ENCODE measurements at regions not wholly inside any gene's neighbourhood (a gene's known extent, or its start where the extent isn't known, plus 50 kb on each side); places are given as distances from the start of the nearest gene placed in this dataset.

- ChIA-PET POLR2A (no interaction called here), CTCF (no interaction called here), RAD21 (ENCODE audit: low non-redundant PET in 1 of 2, low total read pairs in 2 of 2, uncharacterized antibody in 2 of 2, unreplicated experiment in 2 of 2) (no interaction called here)
- no peaks in the 10 kb centered on the region for H4K20me1 ChIP-seq (ENCODE audit: insufficient read depth)
- H3K36me3 ChIP-seq (ENCODE audit: control insufficient read depth in 1 of 2, insufficient read depth in 2 of 2, low read length in 2 of 2) = no peaks in the 10 kb centered on the region
- no peak overlapping the region for H3K9ac ChIP-seq (ENCODE audit: low read length)
- H3K9me3 ChIP-seq (ENCODE audit: control insufficient read depth in 1 of 2, insufficient read depth in 1 of 2, low read depth in 1 of 2, low read length in 2 of 2) = peaks cover 0 to 3% of the 10 kb centered on the region in 2 experiments; a peak in 1 of 4 replicates
- no TSS peak for BruUV-seq (replicated peaks)
- H3K9me2 ChIP-seq (ENCODE audit: insufficient read depth) = no peaks in the 10 kb centered on the region
- TF ChIP-seq ZNF274 (IDR thresholded peaks at IDR 0.05; ENCODE audit: low read depth, low read length) (no peak), SRF (IDR thresholded peaks at IDR 0.05; ENCODE audit: low read depth) (no peak), YY1 (IDR thresholded peaks at IDR 0.05; ENCODE audit: extremely low read depth, insufficient replicate concordance, low read depth, low read length) (no peak), POLR2AphosphoS5 (IDR thresholded peaks at IDR 0.05; ENCODE audit: low read depth, low read length) (no peak), RAD21 (IDR thresholded peaks at IDR 0.05; ENCODE audit: low read depth) (no peak), FOSL1 (IDR thresholded peaks at IDR 0.05; ENCODE audit: low read depth) (no peak), EZH2phosphoT487 (IDR thresholded peaks at IDR 0.05; ENCODE audit: borderline replicate concordance) (no peak), POLR2A (IDR thresholded peaks at IDR 0.05; ENCODE audit: borderline replicate concordance, extremely low read depth, insufficient read depth, insufficient read length) (no peak), CBX3 (IDR thresholded peaks at IDR 0.05; ENCODE audit: low read depth) (no peak)
- TF ChIP-seq, protein P1, sequence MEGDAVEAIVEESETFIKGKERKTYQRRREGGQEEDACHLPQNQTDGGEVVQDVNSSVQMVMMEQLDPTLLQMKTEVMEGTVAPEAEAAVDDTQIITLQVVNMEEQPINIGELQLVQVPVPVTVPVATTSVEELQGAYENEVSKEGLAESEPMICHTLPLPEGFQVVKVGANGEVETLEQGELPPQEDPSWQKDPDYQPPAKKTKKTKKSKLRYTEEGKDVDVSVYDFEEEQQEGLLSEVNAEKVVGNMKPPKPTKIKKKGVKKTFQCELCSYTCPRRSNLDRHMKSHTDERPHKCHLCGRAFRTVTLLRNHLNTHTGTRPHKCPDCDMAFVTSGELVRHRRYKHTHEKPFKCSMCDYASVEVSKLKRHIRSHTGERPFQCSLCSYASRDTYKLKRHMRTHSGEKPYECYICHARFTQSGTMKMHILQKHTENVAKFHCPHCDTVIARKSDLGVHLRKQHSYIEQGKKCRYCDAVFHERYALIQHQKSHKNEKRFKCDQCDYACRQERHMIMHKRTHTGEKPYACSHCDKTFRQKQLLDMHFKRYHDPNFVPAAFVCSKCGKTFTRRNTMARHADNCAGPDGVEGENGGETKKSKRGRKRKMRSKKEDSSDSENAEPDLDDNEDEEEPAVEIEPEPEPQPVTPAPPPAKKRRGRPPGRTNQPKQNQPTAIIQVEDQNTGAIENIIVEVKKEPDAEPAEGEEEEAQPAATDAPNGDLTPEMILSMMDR (IDR thresholded peaks at IDR 0.05 in 2 of 3, conservative IDR thresholded peaks at IDR 0.05 in 1 of 3; ENCODE audit: borderline replicate concordance in 1 of 3, insufficient read depth in 1 of 3, low read depth in 2 of 3, low read length in 2 of 3) = no peak
- TF ChIP-seq, protein P2, sequence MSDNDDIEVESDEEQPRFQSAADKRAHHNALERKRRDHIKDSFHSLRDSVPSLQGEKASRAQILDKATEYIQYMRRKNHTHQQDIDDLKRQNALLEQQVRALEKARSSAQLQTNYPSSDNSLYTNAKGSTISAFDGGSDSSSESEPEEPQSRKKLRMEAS (IDR thresholded peaks at IDR 0.05) = no peak
- H3K27me3 ChIP-seq (ENCODE audit: insufficient read depth, low read length) = no peaks in the 10 kb centered on the region
- ATAC-seq (0 out of 2 replicates have a peak, but pooled peaks have one; percentile 34), DNase-seq (ENCODE audit: low read depth, low spot score) (no peak)
- H2AFZ ChIP-seq (ENCODE audit: low read depth, low read length, poor library complexity, severe bottlenecking) = no peak overlapping the region
- H3K4me2 ChIP-seq (ENCODE audit: low read length) = no peak overlapping the region
- peaks cover 0 to 24% of the 10 kb centered on the region in 2 experiments; a peak in 1 of 4 replicates for H3K4me1 ChIP-seq (ENCODE audit: control insufficient read depth in 1 of 2, insufficient read depth in 2 of 2, low read length in 2 of 2)
- intact Hi-C loops (cut with micrococcal nuclease) = no loop called here
- no peak overlapping the region for H3K4me3 ChIP-seq (replicated peaks in 1 of 2; ENCODE audit: low read depth in 1 of 2, low read length in 2 of 2)
- no peak overlapping the region for H3K27ac ChIP-seq (ENCODE audit: low read depth, low read length)
- no peaks in the 10 kb centered on the region for H3K79me2 ChIP-seq (ENCODE audit: insufficient read depth, low read length)
Observed at GRCh38 chr15:66873856-66874255, 171.8 kb downstream of the SMAD6 start.
